SK-N-SH (cell line): ENCODE measurements at regions not wholly inside any gene's neighbourhood (a gene's known extent, or its start where the extent isn't known, plus 50 kb on each side); places are given as distances from the start of the nearest gene placed in this dataset.

Experiments
- EZH2phosphoT487 ChIP-seq: fragments of 200-600 bp; sonication (generic); IDR thresholded peaks from 2 replicates; pipeline ENCODE4 v1.6.1; 2017; ENCODE audit warnings: low read depth, mixed run types, mild to moderate bottlenecking, antibody characterized with exemption, moderate library complexity, borderline replicate concordance
- SMC3 ChIP-seq: IDR thresholded peaks from 2 replicates; pipeline ENCODE4 v1.6.1; 2012; ENCODE audit warnings: low read depth, low read length, improper control_type of control experiment

- TF ChIP-seq SMC3 (no peak), EZH2phosphoT487 (no peak)
These were observed 621.4 kb downstream of the PDCD6IP start for GRCh38 chr3:34419801-34420200.
